Activated T-cell treated with anti-CD3 and anti-CD28 coated beads, Interleukin-2, amount 50 U/mL, for 24 hours (primary cell): ENCODE measurements at regions not wholly inside any gene's neighbourhood (a gene's known extent, or its start where the extent isn't known, plus 50 kb on each side); places are given as distances from the start of the nearest gene placed in this dataset.

ENCODE experiments used
- DNase-seq: peaks from one replicate; pipeline ENCODE4 v3.0.0-alpha.2; 2020
- H3K27ac Mint-ChIP-seq: 2 replicates; pipeline ENCODE4 v1.8.0; 2020; ENCODE audit warnings: mild to moderate bottlenecking, mixed read lengths
- H3K27me3 Mint-ChIP-seq: 2 replicates; pipeline ENCODE4 v1.8.0; 2020; ENCODE audit warnings: mixed read lengths
- H3K36me3 Mint-ChIP-seq: 2 replicates; pipeline ENCODE4 v1.8.0; 2020; ENCODE audit warnings: low read depth, mixed read lengths
- H3K4me1 Mint-ChIP-seq: 2 replicates; pipeline ENCODE4 v1.8.0; 2020; ENCODE audit warnings: low read depth, mixed read lengths
- H3K4me3 Mint-ChIP-seq: 2 replicates; pipeline ENCODE4 v1.8.0; 2020; ENCODE audit warnings: mild to moderate bottlenecking, moderate library complexity, mixed read lengths
- H3K9me3 Mint-ChIP-seq: 2 replicates; pipeline ENCODE4 v1.8.0; 2020; ENCODE audit warnings: mixed read lengths

DNA sequence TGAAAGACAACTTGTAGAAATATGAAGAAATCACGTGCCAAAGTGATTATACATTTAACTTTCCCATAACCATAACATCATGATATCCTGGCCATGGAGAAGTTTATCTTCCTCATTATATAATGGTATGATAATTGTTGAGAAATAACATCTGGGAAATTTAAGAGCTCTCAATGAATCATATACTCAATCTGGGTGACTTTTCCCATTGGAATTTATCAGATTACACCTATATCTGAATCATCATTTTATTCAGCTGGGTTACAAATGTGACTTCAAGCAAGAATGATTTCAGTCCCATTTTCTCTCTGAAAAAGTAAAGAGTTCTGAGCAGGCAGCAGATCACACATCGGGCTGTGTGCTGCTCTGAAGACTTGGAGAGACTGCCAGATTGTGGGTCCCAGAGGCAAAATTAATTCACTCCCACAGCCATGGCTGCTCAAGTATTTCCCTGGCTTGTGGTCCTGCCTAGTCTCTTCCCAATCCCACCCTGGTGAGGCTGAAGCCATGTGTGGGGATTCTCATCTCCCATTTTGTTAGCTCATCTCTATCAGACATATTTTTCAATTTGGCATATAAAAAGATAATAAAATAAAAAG lies 278.0 kb downstream of the MRPL39 start:
- H3K4me3 Mint-ChIP-seq, result no peak overlapping the region
- no peaks in the 10 kb centered on the region for H3K9me3 Mint-ChIP-seq
- H3K36me3 Mint-ChIP-seq, result no peaks in the 10 kb centered on the region
- no peaks in the 10 kb centered on the region for H3K4me1 Mint-ChIP-seq
- DNase-seq, result no peak
- H3K27ac Mint-ChIP-seq, result no peak overlapping the region
- H3K27me3 Mint-ChIP-seq, result no peaks in the 10 kb centered on the region

DNA sequence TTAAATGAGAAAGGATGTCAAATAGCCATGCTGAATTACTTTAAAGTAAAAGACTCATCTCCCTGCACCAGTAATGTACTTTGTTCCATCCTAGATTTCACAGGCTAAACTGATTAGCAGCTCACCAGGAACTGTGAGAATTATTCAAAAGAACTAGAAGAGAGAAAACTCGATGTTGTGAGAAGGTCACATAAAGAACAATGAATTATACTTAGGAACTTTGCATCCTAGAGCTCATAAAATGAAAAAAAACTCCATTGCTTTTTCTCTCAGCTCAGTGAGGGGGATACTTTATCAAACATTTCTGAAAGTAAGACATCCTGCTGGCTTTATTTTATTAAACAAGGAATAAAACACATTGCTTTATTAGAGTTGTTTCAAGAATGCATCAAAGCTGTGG lies 278.5 kb downstream of the MRPL39 start:
- H3K27ac Mint-ChIP-seq, result no peak overlapping the region
- H3K4me1 Mint-ChIP-seq, result no peaks in the 10 kb centered on the region
- H3K27me3 Mint-ChIP-seq, result no peaks in the 10 kb centered on the region
- H3K36me3 Mint-ChIP-seq, result no peaks in the 10 kb centered on the region
- no peaks in the 10 kb centered on the region for H3K9me3 Mint-ChIP-seq
- H3K4me3 Mint-ChIP-seq, result no peak overlapping the region
- DNase-seq, result no peak

GRCh38 chr21:25326181-25326580 lies 281.1 kb downstream of the MRPL39 start:
- Mint-ChIP-seq H3K4me1 (no peaks in the 10 kb centered on the region), H3K27me3 (peaks cover 5% of the 10 kb centered on the region), H3K36me3 (no peaks in the 10 kb centered on the region), H3K27ac (no peak overlapping the region), H3K9me3 (no peaks in the 10 kb centered on the region), H3K4me3 (no peak overlapping the region)
- no peak for DNase-seq

- Mint-ChIP-seq H3K27me3 (peaks cover 5% of the 10 kb centered on the region), H3K36me3 (no peaks in the 10 kb centered on the region), H3K4me3 (no peak overlapping the region), H3K4me1 (no peaks in the 10 kb centered on the region), H3K27ac (no peak overlapping the region), H3K9me3 (no peaks in the 10 kb centered on the region)
- DNase-seq, result no peak
Observed at GRCh38 chr21:25324666-25325065, 282.6 kb downstream of the MRPL39 start.

GRCh38 chr21:25323356-25323949 lies 283.8 kb downstream of the MRPL39 start:
- Mint-ChIP-seq H3K36me3 (no peaks in the 10 kb centered on the region), H3K9me3 (no peaks in the 10 kb centered on the region), H3K4me3 (no peak overlapping the region), H3K27ac (no peak overlapping the region), H3K4me1 (no peaks in the 10 kb centered on the region), H3K27me3 (peaks cover 5% of the 10 kb centered on the region)
- DNase-seq, result no peak

DNA sequence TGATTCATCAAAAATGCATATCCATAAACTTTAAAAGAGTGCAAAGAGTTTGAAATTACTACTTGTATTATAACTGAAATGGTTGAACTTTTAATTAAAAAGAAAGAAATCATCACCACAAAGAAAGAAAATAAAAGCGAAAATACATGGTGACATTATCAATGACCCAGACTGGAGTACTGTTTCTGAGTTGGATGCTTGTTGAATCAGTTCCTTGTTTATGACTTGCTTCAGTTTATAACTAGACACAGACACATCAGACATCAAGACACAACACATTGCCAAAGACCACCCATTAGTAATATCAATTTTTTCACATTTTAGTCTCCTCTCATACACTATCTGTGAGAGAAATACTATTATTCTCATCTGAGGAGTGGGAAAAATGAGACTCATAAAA lies 293.0 kb downstream of the MRPL39 start:
- no peaks in the 10 kb centered on the region for H3K27me3 Mint-ChIP-seq
- DNase-seq, result no peak
- H3K4me3 Mint-ChIP-seq, result no peak overlapping the region
- no peaks in the 10 kb centered on the region for H3K36me3 Mint-ChIP-seq
- H3K4me1 Mint-ChIP-seq, result no peaks in the 10 kb centered on the region
- peaks cover under 1% of the 10 kb centered on the region for H3K9me3 Mint-ChIP-seq
- no peak overlapping the region for H3K27ac Mint-ChIP-seq

DNA sequence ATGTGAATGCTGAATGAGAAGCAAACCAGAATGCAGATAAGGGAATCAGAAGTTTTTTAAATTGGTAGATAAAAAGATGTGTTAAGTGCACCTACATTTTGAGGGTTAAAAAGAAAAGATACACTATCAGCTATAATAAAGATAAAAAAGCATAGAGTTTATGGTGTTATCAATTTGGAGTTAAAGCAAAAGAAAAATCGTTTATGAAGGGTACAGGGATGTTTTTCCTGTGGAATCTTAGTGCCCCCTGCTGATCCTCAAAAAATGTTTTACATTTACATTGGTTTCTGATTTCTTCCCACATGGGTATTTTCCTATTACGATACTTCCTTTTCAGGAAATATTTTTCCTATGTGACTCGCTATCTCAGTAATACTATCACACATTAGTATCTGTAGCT lies 293.5 kb downstream of the MRPL39 start:
- no peaks in the 10 kb centered on the region for H3K27me3 Mint-ChIP-seq
- H3K4me3 Mint-ChIP-seq, result no peak overlapping the region
- no peak overlapping the region for H3K27ac Mint-ChIP-seq
- no peaks in the 10 kb centered on the region for H3K4me1 Mint-ChIP-seq
- DNase-seq, result no peak
- peaks cover 3% of the 10 kb centered on the region for H3K9me3 Mint-ChIP-seq
- no peaks in the 10 kb centered on the region for H3K36me3 Mint-ChIP-seq

GRCh38 chr21:25307489-25307888 lies 299.8 kb downstream of the MRPL39 start:
- H3K27ac Mint-ChIP-seq, result no peak overlapping the region
- H3K4me3 Mint-ChIP-seq, result no peak overlapping the region
- H3K27me3 Mint-ChIP-seq, result no peaks in the 10 kb centered on the region
- H3K4me1 Mint-ChIP-seq, result peaks cover 1% of the 10 kb centered on the region
- no peak for DNase-seq
- H3K36me3 Mint-ChIP-seq, result no peaks in the 10 kb centered on the region
- H3K9me3 Mint-ChIP-seq, result peaks cover 5% of the 10 kb centered on the region

GRCh38 chr21:25304611-25305010 lies 302.7 kb downstream of the MRPL39 start:
- Mint-ChIP-seq H3K27me3 (no peaks in the 10 kb centered on the region), H3K27ac (no peak overlapping the region), H3K36me3 (no peaks in the 10 kb centered on the region), H3K4me1 (peaks cover 2% of the 10 kb centered on the region), H3K9me3 (peaks cover 5% of the 10 kb centered on the region), H3K4me3 (no peak overlapping the region)
- DNase-seq, result no peak

- H3K27me3 Mint-ChIP-seq, result no peaks in the 10 kb centered on the region
- H3K36me3 Mint-ChIP-seq, result no peaks in the 10 kb centered on the region
- H3K4me3 Mint-ChIP-seq, result no peak overlapping the region
- H3K27ac Mint-ChIP-seq, result no peak overlapping the region
- peaks cover 10% of the 10 kb centered on the region for H3K4me1 Mint-ChIP-seq
- DNase-seq, result no peak
- no peaks in the 10 kb centered on the region for H3K9me3 Mint-ChIP-seq
Observed at GRCh38 chr21:25300632-25301031, 306.6 kb downstream of the MRPL39 start.

- no peaks in the 10 kb centered on the region for H3K27me3 Mint-ChIP-seq
- H3K4me3 Mint-ChIP-seq, result no peak overlapping the region
- no peak overlapping the region for H3K27ac Mint-ChIP-seq
- no peak for DNase-seq
- H3K4me1 Mint-ChIP-seq, result peaks cover 10% of the 10 kb centered on the region
- H3K9me3 Mint-ChIP-seq, result no peaks in the 10 kb centered on the region
- no peaks in the 10 kb centered on the region for H3K36me3 Mint-ChIP-seq
Observed at GRCh38 chr21:25298512-25299491, 308.5 kb downstream of the MRPL39 start.

- H3K4me1 Mint-ChIP-seq, result peaks cover 10% of the 10 kb centered on the region
- DNase-seq, result no peak
- no peaks in the 10 kb centered on the region for H3K9me3 Mint-ChIP-seq
- no peaks in the 10 kb centered on the region for H3K36me3 Mint-ChIP-seq
- no peak overlapping the region for H3K27ac Mint-ChIP-seq
- no peak overlapping the region for H3K4me3 Mint-ChIP-seq
- H3K27me3 Mint-ChIP-seq, result no peaks in the 10 kb centered on the region
Observed at GRCh38 chr21:25297117-25297516, 310.2 kb downstream of the MRPL39 start.

DNA sequence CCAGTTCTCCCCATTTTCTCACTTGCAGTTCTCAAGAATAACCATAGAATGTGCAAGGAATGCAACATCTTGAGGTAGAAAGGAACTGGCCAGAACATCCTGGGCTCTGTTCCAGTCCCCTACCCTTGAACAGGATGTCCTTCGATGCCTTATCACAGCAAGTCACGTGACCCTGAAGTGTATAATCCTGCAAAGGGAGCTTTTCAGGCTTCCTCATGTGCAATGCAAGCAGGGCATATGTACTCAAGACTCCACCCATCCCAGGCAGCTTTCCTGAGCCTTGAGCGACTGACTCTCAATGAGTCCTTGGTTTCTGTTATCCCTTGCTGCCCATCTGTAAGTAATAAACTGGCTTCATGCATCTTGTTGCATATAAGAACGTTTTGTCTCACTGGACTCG lies 311.0 kb downstream of the MRPL39 start:
- no peak overlapping the region for H3K4me3 Mint-ChIP-seq
- no peak overlapping the region for H3K27ac Mint-ChIP-seq

GRCh38 chr21:25292396-25292795 lies 314.9 kb downstream of the MRPL39 start:
- Mint-ChIP-seq H3K4me1 (no peaks in the 10 kb centered on the region), H3K4me3 (no peak overlapping the region), H3K27ac (no peak overlapping the region), H3K9me3 (no peaks in the 10 kb centered on the region), H3K36me3 (no peaks in the 10 kb centered on the region), H3K27me3 (no peaks in the 10 kb centered on the region)
- no peak for DNase-seq

More for the DNA sequence above, 311.0 kb downstream of the MRPL39 start:
- peaks cover 10% of the 10 kb centered on the region for H3K4me1 Mint-ChIP-seq
- no peak for DNase-seq
- H3K27me3 Mint-ChIP-seq, result no peaks in the 10 kb centered on the region
- H3K36me3 Mint-ChIP-seq, result no peaks in the 10 kb centered on the region
- no peaks in the 10 kb centered on the region for H3K9me3 Mint-ChIP-seq

DNA sequence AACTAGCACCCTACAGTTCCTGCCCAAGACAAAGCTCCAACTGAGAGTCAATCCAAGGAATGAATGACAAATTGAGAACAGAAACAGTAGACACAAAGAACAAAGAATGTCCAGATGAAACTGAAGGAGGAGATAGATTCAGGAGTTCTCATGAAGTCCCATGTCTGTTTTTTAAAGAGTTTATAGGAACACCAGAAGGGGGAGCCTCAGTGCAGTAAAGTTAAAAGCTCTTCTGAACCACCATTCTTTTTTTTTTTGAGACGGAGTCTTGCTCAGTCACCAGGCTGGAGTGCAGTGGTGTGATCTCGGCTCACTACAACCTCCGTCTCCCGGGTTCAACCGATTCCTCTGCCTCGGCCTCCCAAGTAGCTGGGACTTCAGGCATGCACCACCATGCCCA lies 323.6 kb downstream of the MRPL39 start:
- Mint-ChIP-seq H3K36me3 (no peaks in the 10 kb centered on the region), H3K27me3 (peaks cover 5% of the 10 kb centered on the region), H3K4me1 (peaks cover 1% of the 10 kb centered on the region), H3K9me3 (no peaks in the 10 kb centered on the region), H3K4me3 (no peak overlapping the region), H3K27ac (no peak overlapping the region)
- DNase-seq, result no peak
